Neural cell (in vitro differentiated cells): ENCODE measurements at regions not wholly inside any gene's neighbourhood (a gene's known extent, or its start where the extent isn't known, plus 50 kb on each side); places are given as distances from the start of the nearest gene placed in this dataset.
"Not testable (repeated sequence)": the region's sequence is repeated elsewhere in the genome, so short reads cannot be mapped to it uniquely, and the experiment has no call there.

Source experiments
- CTCF ChIP-seq: fragments of 450-650 bp; IDR thresholded peaks from 2 replicates; pipeline ENCODE4 v1.5.1; 2014; ENCODE audit warnings: antibody characterized with exemption, mild to moderate bottlenecking, moderate library complexity; ENCODE audit not compliant: poor library complexity, severe bottlenecking
- EP300 ChIP-seq: fragments of 450-650 bp; conservative IDR thresholded peaks from 2 replicates; pipeline ENCODE4 v1.6.1; 2014; ENCODE audit warnings: antibody characterized with exemption, mild to moderate bottlenecking, moderate library complexity; ENCODE audit not compliant: poor library complexity, severe bottlenecking
- EZH2 ChIP-seq: fragments of 200-600, 300-800 bp; shearing (Covaris generic), sonication (generic); IDR thresholded peaks from 2 replicates; pipeline ENCODE4 v1.6.1; 2014; ENCODE audit warnings: antibody characterized with exemption, low read length, borderline replicate concordance, mild to moderate bottlenecking; ENCODE audit not compliant: insufficient read depth, poor library complexity, severe bottlenecking
- POLR2AphosphoS5 ChIP-seq: IDR thresholded peaks from 2 replicates; pipeline ENCODE4 v1.6.1; 2012
- RAD21 ChIP-seq: fragments of 450-650 bp; conservative IDR thresholded peaks from 2 replicates; pipeline ENCODE4 v1.6.1; 2014; ENCODE audit warnings: antibody characterized with exemption, mild to moderate bottlenecking, moderate library complexity
- REST ChIP-seq: IDR thresholded peaks from 2 replicates; pipeline ENCODE4 v1.6.1; 2012; ENCODE audit warnings: borderline replicate concordance
- TAF1 ChIP-seq: IDR thresholded peaks from 2 replicates; pipeline ENCODE4 v1.6.1; 2012; ENCODE audit warnings: low read depth

GRCh38 chr9:66759825-66760492 lies 140.6 kb upstream of the ZNF658 start:
- not testable (repeated sequence) for TF ChIP-seq RAD21, CTCF, TAF1, EZH2, POLR2AphosphoS5, REST, EP300
